ENCODE measurements at regions not wholly inside any gene's neighbourhood (a gene's known extent, or its start where the extent isn't known, plus 50 kb on each side); places are given as distances from the start of the nearest gene placed in this dataset.

- DNase-seq: no peak
These were observed 192.1 kb upstream of the MKI67 start for GRCh38 chr10:128318366-128318765.

- no peak for DNase-seq
These were observed 192.7 kb upstream of the MKI67 start for GRCh38 chr10:128318913-128319312.

GRCh38 chr10:128322106-128322505 is 195.9 kb upstream of the MKI67 start:
- DNase-seq: no peak

DNA sequence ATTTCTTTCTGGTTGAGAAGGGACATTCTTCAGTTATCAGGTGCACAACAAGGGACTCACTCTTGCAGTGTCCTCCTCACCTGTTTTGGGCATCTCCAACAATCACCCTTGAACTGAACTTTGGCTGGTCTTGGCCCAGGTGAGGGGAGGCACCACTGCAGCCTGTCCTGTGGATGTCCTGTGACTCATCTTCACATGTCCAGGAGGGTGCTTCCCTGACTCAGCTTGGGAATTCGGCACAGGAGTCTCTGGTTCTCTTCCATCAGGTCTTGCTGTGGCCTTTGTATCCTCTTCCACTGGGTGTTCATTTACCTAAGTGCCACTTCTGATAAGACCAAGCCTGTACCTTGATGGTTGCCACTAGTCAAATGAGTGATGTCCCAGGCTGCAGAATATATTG is 196.7 kb upstream of the MKI67 start:
- DNase-seq: no peak

GRCh38 chr10:128324058-128324827 is 198.0 kb upstream of the MKI67 start:
- no peak for DNase-seq

- no peak for DNase-seq
These were observed 199.6 kb upstream of the MKI67 start for GRCh38 chr10:128325788-128326187.

GRCh38 chr10:128326251-128326650 is 200.0 kb upstream of the MKI67 start:
- DNase-seq: no peak

DNA sequence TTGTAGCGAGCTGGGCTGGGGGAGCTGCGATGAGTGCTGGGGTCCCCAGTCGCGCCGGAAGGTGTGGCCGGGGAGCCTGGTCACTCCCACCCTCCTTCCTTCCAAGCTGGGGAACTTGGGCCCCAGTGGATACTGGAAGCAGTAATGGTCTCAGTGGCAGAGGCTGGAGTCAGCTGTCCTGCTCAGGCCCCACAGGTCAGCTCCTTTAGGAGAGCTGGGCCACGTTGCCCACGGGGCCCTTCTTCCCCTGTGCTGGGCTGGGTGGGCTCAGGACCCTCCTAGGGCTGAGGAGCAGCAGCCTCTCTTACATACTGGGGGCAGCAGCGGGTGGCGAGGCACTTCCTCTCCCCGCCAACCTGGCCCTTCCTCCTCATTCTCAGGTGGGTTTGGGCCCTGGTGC is 200.6 kb upstream of the MKI67 start:
- no peak for DNase-seq

- no peak for DNase-seq
These were observed 210.2 kb upstream of the MKI67 start for GRCh38 chr10:128336401-128336800.

DNA sequence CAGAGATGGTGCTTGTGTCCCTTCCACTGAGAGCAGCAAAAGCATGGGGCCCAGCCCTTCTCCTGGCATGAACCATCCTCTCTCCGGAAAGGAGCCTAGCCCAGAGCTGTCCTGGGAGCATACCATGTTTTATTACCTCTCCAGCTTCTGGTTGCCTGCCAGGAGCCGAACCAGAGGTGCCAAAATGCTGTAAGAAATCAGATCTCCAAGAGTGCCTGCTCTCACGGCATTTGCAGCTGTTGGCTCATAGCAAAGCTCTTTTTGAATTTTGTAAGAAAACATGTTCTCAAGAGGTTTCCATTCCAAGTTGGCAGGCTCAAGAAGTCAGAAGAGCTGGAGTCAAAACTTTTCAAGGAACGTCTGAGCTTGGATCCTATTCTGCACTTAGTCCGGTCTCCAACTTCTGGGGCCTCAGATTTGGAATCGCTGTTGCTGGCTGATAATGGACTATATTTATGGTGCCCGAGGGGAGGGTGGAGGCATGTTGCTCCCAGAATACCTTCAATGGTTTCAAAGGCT is 211.7 kb upstream of the MKI67 start:
- DNase-seq: no peak

GRCh38 chr10:128338951-128339350 is 212.7 kb upstream of the MKI67 start:
- no peak for DNase-seq

DNA sequence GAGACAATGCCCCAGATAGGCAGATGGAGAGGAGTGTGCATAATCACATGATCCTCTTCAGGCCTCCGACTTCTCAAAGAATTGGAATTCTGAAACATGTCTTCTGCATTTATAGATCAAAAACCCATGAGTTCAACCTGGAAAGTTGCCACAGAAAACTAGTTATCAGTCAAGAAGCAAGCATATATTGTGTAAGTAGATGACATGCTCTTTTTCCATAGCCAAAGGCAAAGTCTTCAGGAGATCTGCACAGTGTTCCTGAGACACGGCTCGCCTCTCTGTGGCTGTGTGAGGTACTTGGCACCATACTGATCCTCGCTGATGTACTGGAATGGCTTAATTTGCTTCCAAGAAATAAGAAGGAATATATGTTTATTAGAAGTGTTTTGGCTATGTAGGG is 213.5 kb upstream of the MKI67 start:
- DNase-seq: no peak

GRCh38 chr10:128345353-128345752 is 219.1 kb upstream of the MKI67 start:
- DNase-seq: no peak

DNA sequence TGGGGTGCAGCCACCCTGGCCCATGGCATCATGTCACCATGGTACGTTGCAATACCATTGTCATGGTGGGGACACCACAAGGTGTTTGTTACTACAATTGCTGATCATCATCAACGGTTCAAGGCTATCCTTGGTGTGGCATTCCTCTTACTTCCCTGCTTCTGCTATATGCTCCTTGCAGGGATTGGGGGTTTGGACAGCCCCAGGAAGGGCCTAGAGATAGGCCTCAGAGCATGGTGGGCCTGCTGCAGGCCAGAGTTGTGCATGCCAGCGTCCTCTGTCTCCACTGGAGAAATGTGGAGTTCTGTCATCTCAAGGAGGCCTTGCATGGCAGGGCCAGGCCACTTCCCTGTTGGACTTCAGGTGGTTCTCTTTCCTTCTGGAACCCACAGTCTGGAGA is 234.6 kb upstream of the MKI67 start:
- DNase-seq: no peak

DNA sequence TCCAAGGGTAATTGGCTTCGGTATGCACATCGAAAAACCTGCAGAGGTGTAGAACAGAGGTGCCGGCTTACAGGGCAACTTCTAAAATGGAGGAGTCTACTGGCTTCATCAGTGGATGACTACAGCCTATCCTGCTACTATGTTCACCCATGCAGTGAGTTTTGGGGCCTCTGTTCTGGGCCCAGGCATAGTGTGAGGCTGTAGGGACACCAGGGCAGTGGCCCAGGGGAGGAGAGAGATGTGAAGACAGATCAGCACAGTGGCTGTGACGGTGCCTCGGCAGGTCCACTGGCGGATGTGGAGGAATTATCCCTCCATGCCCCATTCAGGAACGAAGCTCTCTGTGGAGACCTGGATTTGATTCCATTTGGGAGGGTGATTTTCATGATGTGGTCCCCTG is 235.3 kb upstream of the MKI67 start:
- DNase-seq: no peak

DNA sequence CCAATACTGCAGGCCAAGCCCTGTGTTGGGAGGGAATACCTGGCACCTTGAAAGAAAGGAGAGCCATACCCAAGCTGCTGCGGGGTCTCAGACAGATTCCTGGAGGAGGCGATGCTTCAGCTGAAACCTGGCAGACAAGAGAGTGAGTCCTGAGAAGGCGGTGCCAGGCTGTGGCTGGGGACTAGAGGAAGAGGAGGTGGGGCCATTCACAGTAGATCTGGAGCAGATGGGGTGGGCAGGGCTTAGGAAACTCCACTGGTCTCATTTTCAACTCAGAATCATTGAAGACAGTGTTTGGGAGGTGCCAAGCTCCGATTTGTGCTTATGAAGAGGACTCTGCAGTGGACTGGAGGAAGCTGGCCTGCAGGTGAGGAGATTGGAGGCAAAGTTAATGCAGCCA is 236.3 kb upstream of the MKI67 start:
- DNase-seq: no peak

DNA sequence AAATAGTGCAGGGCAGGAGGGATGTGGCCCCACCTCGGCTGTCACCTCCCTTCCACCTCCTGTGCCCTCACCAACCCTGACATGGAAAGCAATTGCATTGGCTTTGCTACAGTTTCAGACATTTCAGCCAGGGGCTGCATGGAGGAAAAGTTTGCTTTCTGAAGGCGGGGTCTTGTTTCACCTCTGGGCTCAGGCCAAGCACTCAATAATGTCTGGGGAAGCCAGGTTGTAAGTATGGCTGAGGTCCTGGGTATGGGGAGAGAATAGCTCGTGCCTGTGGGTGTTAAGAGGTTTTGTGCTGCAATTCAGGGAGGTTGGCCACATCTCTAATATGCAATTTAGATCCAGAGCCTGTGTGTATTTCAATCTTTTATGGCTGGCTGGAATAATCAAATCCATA is 238.4 kb upstream of the MKI67 start:
- no peak for DNase-seq

- no peak for DNase-seq
These were observed 239.0 kb upstream of the MKI67 start for GRCh38 chr10:128365156-128365725.

- DNase-seq: no peak
These were observed 241.6 kb upstream of the MKI67 start for GRCh38 chr10:128367807-128368206.

- DNase-seq: no peak
These were observed 243.0 kb upstream of the MKI67 start for GRCh38 chr10:128369101-128369650.

GRCh38 chr10:128373071-128373749 is 247.0 kb upstream of the MKI67 start:
- DNase-seq: no peak

DNA sequence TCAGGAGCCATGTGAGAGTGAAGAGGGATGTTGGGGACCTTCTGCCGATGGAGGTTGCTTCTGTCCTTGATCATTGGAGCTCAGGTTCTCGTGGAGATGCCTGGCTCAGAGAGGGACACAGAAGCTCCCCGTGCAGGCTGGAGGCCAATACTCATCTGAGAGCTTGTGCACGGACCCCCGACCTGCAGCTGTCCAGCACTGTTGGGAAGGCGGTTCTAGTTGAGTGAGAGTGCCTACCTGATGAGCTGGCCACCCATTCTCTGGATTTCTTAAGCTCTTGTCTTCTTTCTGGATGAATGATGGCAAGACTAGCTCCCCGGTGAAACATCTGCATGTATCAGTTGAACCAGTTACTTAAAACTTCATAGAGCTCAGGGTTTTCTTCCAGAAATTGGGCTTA is 247.6 kb upstream of the MKI67 start:
- no peak for DNase-seq

GRCh38 chr10:128375171-128375570 is 248.9 kb upstream of the MKI67 start:
- DNase-seq: no peak

All from NCI-H226 (cell line).